ENCODE measurements at regions not wholly inside any gene's neighbourhood (a gene's known extent, or its start where the extent isn't known, plus 50 kb on each side); places are given as distances from the start of the nearest gene placed in this dataset.

GRCh38 chr14:71751264-71751663, 181.0 kb upstream of the RGS6 start:
- TF ChIP-seq, protein P1, sequence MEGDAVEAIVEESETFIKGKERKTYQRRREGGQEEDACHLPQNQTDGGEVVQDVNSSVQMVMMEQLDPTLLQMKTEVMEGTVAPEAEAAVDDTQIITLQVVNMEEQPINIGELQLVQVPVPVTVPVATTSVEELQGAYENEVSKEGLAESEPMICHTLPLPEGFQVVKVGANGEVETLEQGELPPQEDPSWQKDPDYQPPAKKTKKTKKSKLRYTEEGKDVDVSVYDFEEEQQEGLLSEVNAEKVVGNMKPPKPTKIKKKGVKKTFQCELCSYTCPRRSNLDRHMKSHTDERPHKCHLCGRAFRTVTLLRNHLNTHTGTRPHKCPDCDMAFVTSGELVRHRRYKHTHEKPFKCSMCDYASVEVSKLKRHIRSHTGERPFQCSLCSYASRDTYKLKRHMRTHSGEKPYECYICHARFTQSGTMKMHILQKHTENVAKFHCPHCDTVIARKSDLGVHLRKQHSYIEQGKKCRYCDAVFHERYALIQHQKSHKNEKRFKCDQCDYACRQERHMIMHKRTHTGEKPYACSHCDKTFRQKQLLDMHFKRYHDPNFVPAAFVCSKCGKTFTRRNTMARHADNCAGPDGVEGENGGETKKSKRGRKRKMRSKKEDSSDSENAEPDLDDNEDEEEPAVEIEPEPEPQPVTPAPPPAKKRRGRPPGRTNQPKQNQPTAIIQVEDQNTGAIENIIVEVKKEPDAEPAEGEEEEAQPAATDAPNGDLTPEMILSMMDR (IDR thresholded peaks at IDR 0.05) = no peak
- TF ChIP-seq POLR2AphosphoS5 (IDR thresholded peaks at IDR 0.05) (no peak), POLR2A (IDR thresholded peaks at IDR 0.05) (no peak), EP300 (IDR thresholded peaks at IDR 0.05) (no peak)

Measured in sigmoid colon (tissue), 4 donors.